ENCODE measurements at regions not wholly inside any gene's neighbourhood (a gene's known extent, or its start where the extent isn't known, plus 50 kb on each side); places are given as distances from the start of the nearest gene placed in this dataset.
A peak's percentile ranks its signal among the peaks of the same experiment; 100 is the strongest.

DNA sequence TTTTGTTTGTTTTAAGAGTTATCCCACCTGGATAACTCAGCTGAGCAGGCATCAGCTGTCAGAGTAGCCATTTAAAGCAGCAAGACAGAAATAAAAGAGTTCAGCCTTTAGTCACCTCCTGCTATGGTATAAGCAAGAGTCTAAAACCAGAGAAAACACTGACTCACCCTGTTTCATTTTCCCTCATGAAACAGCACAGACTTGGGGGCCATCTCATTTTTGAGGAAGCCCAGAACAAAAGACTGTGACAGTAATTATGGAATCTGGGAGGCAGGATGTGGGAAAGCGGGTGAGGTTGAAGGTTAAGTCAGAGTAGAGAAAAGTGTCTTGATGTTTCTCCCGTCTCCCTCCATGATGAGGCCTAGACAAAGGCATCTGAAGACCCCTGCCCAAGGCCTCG is 90.2 kb upstream of the FAM174A start:
- H3K4me1 ChIP-seq (ENCODE audit: insufficient read depth, low read length), result no peaks in the 10 kb centered on the region
- no peaks in the 10 kb centered on the region for H3K79me2 ChIP-seq (ENCODE audit: insufficient read depth, low read length)
- no peaks in the 10 kb centered on the region for H3K27me3 ChIP-seq (ENCODE audit: insufficient read depth, low read length)
- no peaks in the 10 kb centered on the region for H3K36me3 ChIP-seq (ENCODE audit: insufficient read depth, low read length)
- TF ChIP-seq, protein P1, sequence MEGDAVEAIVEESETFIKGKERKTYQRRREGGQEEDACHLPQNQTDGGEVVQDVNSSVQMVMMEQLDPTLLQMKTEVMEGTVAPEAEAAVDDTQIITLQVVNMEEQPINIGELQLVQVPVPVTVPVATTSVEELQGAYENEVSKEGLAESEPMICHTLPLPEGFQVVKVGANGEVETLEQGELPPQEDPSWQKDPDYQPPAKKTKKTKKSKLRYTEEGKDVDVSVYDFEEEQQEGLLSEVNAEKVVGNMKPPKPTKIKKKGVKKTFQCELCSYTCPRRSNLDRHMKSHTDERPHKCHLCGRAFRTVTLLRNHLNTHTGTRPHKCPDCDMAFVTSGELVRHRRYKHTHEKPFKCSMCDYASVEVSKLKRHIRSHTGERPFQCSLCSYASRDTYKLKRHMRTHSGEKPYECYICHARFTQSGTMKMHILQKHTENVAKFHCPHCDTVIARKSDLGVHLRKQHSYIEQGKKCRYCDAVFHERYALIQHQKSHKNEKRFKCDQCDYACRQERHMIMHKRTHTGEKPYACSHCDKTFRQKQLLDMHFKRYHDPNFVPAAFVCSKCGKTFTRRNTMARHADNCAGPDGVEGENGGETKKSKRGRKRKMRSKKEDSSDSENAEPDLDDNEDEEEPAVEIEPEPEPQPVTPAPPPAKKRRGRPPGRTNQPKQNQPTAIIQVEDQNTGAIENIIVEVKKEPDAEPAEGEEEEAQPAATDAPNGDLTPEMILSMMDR (IDR thresholded peaks at IDR 0.05; ENCODE audit: extremely low read depth, low read depth, low read length), result no peak
- H4K20me1 ChIP-seq (ENCODE audit: insufficient read depth, low read length), result no peaks in the 10 kb centered on the region
- H3K4me3 ChIP-seq (ENCODE audit: insufficient read depth, low read length), result no peak overlapping the region
- H3K27ac ChIP-seq (ENCODE audit: low read depth, low read length), result no peak overlapping the region
- no peak overlapping the region for H3K4me2 ChIP-seq (ENCODE audit: insufficient read depth, low read length)
- no peaks in the 10 kb centered on the region for H3K9me3 ChIP-seq (ENCODE audit: low read depth, low read length)
- peak; percentile 54 for DNase-seq (ENCODE audit: insufficient read length, low spot score, missing footprints)
- peak overlapping the region; percentile 89 for H2AFZ ChIP-seq (ENCODE audit: low read length)

DNA sequence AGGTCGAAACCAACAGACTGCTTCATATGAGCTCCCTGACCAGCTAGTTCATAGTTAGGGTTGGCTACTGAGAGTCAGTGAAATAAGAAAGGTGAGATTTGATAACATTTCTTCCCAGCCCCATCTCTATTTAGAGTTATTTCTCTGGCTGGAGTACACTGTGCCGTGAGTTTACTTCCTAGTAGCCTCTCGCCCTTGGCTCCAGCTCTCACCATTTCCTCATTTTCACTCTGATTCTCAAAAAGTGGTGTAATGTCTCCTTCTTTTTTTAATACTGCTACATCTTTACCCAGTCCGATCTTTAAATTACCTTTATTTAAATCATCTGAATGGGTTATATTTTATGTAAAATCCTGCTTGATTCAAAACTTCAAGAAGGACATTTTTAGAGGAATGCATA is 100.4 kb upstream of the FAM174A start:
- TF ChIP-seq, protein P1 (IDR thresholded peaks at IDR 0.05; ENCODE audit: extremely low read depth, low read depth, low read length), result no peak
- Histone ChIP-seq H2AFZ (ENCODE audit: low read length) (no peak overlapping the region), H3K27ac (ENCODE audit: low read depth, low read length) (no peak overlapping the region), H3K9me3 (ENCODE audit: low read depth, low read length) (no peaks in the 10 kb centered on the region), H4K20me1 (ENCODE audit: insufficient read depth, low read length) (no peaks in the 10 kb centered on the region), H3K27me3 (ENCODE audit: insufficient read depth, low read length) (no peaks in the 10 kb centered on the region), H3K36me3 (ENCODE audit: insufficient read depth, low read length) (no peaks in the 10 kb centered on the region), H3K4me2 (ENCODE audit: insufficient read depth, low read length) (no peak overlapping the region), H3K79me2 (ENCODE audit: insufficient read depth, low read length) (no peaks in the 10 kb centered on the region), H3K4me1 (ENCODE audit: insufficient read depth, low read length) (no peaks in the 10 kb centered on the region), H3K4me3 (ENCODE audit: insufficient read depth, low read length) (no peak overlapping the region)
- no peak for DNase-seq (ENCODE audit: insufficient read length, low spot score, missing footprints)

DNA sequence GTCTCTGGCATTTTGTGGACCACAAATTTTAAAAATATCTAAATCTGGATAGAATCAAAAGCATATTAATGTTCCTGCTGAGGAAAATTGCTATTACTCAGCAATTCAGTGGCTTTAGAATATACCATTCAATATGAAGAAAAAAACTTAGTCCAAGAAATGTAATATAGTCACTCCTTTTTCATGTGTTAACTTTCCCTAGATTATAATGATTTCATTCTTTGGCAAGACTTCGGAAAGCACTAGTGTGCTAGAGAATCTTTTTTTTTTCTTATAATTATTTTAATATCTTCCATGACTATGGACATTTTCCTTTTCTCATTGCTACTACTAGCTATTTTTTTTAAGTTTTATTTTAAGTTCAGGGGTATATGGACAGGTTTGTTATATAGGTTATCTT is 102.4 kb upstream of the FAM174A start:
- Histone ChIP-seq H3K4me3 (ENCODE audit: insufficient read depth, low read length) (no peak overlapping the region), H4K20me1 (ENCODE audit: insufficient read depth, low read length) (no peaks in the 10 kb centered on the region), H3K27ac (ENCODE audit: low read depth, low read length) (no peak overlapping the region), H3K9me3 (ENCODE audit: low read depth, low read length) (no peaks in the 10 kb centered on the region), H3K36me3 (ENCODE audit: insufficient read depth, low read length) (no peaks in the 10 kb centered on the region), H3K4me1 (ENCODE audit: insufficient read depth, low read length) (no peaks in the 10 kb centered on the region), H3K79me2 (ENCODE audit: insufficient read depth, low read length) (no peaks in the 10 kb centered on the region), H3K27me3 (ENCODE audit: insufficient read depth, low read length) (no peaks in the 10 kb centered on the region), H3K4me2 (ENCODE audit: insufficient read depth, low read length) (no peak overlapping the region), H2AFZ (ENCODE audit: low read length) (no peak overlapping the region)
- DNase-seq (ENCODE audit: insufficient read length, low spot score, missing footprints), result no peak
- TF ChIP-seq, protein P1 (IDR thresholded peaks at IDR 0.05; ENCODE audit: extremely low read depth, low read depth, low read length), result no peak

DNA sequence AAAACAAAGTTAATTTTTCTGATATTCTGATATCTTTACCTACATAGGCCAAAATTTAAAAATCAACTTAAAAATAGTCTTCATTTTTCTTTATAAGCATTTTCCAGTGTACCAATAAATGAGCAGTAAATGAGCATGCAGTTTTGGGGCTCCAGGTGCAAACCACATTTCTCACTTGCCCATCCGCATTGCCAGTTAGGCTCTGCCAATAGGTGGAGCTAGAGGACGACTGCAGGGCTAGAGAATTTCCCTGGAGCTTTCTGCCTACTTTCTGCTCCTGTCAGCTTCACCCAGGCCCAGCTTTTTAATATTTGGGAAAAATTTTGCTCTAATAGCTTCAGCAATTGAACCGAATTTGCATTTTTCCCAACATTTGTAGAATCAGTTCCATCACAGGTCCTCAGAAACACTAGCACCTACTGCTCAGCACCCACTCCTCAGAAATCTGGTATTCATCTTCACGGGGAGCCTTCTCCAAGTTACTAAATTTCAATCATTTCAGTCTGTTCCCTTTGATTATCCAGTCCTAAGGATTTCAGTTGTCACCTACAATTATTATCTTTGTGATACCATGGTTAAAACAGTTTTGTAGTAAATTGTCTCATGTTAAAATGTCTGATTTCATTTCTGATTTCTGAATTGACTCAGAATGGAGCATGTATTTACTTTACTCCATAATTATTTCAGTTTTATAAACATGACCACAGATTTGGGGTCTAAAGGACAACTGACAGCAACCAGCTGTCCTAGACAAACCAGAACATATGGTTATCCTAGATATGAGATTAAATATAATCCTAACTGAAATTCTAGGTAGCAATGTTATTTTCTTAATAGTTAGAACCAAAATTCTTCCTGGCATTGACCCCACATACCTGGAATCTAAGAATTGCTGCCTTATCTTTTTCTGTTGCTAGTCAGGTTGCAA is 104.6 kb upstream of the FAM174A start:
- peak; percentile 21 for DNase-seq (ENCODE audit: insufficient read length, low spot score, missing footprints)
- no peaks in the 10 kb centered on the region for H4K20me1 ChIP-seq (ENCODE audit: insufficient read depth, low read length)
- no peak overlapping the region for H3K4me2 ChIP-seq (ENCODE audit: insufficient read depth, low read length)
- H3K27ac ChIP-seq (ENCODE audit: low read depth, low read length), result no peak overlapping the region
- H3K4me1 ChIP-seq (ENCODE audit: insufficient read depth, low read length), result no peaks in the 10 kb centered on the region
- no peaks in the 10 kb centered on the region for H3K36me3 ChIP-seq (ENCODE audit: insufficient read depth, low read length)
- H3K27me3 ChIP-seq (ENCODE audit: insufficient read depth, low read length), result no peaks in the 10 kb centered on the region
- TF ChIP-seq, protein P1 (IDR thresholded peaks at IDR 0.05; ENCODE audit: extremely low read depth, low read depth, low read length), result peak; percentile 95
- H2AFZ ChIP-seq (ENCODE audit: low read length), result no peak overlapping the region
- no peak overlapping the region for H3K4me3 ChIP-seq (ENCODE audit: insufficient read depth, low read length)
- H3K9me3 ChIP-seq (ENCODE audit: low read depth, low read length), result no peaks in the 10 kb centered on the region
- no peaks in the 10 kb centered on the region for H3K79me2 ChIP-seq (ENCODE audit: insufficient read depth, low read length)
